ENCODE measurements at regions not wholly inside any gene's neighbourhood (a gene's known extent, or its start where the extent isn't known, plus 50 kb on each side); places are given as distances from the start of the nearest gene placed in this dataset.

- TF ChIP-seq, protein P1, sequence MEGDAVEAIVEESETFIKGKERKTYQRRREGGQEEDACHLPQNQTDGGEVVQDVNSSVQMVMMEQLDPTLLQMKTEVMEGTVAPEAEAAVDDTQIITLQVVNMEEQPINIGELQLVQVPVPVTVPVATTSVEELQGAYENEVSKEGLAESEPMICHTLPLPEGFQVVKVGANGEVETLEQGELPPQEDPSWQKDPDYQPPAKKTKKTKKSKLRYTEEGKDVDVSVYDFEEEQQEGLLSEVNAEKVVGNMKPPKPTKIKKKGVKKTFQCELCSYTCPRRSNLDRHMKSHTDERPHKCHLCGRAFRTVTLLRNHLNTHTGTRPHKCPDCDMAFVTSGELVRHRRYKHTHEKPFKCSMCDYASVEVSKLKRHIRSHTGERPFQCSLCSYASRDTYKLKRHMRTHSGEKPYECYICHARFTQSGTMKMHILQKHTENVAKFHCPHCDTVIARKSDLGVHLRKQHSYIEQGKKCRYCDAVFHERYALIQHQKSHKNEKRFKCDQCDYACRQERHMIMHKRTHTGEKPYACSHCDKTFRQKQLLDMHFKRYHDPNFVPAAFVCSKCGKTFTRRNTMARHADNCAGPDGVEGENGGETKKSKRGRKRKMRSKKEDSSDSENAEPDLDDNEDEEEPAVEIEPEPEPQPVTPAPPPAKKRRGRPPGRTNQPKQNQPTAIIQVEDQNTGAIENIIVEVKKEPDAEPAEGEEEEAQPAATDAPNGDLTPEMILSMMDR (IDR thresholded peaks at IDR 0.05), result no peak
- TF ChIP-seq POLR2A (IDR thresholded peaks at IDR 0.05; ENCODE audit: low read length), result no peak
Observed at GRCh38 chr6:168826726-168827585, 386.0 kb downstream of the SMOC2 start.

Measured in A549 (cell line).